NCI-H2107 treated with DMSO at 0.1 percent for 48 hours (cell line): ENCODE measurements at regions not wholly inside any gene's neighbourhood (a gene's known extent, or its start where the extent isn't known, plus 50 kb on each side); places are given as distances from the start of the nearest gene placed in this dataset.

Experiments
- DNase-seq: peaks from one replicate; lab custom pipeline; 2025; ENCODE audit not compliant: unreplicated experiment; lab: John Stamatoyannopoulos, UW

- no peak for DNase-seq
Observed at GRCh38 chr12:93173178-93173957, 204.4 kb upstream of the NUDT4 start.

- no peak for DNase-seq
Observed at GRCh38 chr12:93174048-93174447, 203.7 kb upstream of the NUDT4 start.

- DNase-seq = no peak
Observed at GRCh38 chr12:93174473-93174872, 203.3 kb upstream of the NUDT4 start.

GRCh38 chr12:93176165-93176564, 201.6 kb upstream of the NUDT4 start:
- DNase-seq = no peak

DNA sequence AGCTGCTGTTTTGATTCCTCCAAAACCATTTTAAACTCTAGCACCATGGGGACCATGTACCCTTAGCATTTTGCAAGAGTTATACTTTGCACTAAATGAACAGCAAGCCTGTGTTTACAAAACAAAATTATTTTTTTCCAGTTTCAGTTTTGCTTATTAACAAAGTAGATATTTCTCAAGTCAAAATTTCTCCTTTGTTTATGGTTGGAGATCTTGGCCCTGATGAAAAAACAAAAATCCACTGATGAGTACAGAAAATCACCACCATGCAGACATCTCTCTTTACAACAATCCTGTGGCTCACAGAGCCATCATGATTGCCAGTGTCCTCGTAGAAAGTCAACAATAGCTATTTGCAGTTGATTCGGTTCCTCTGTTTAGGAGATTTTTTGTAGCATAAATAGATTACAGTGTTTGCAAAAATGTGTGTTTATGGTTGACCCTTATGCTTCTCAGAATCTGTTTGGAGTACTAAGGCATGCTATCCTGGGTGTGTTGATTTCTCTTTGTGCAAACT, 201.1 kb upstream of the NUDT4 start:
- DNase-seq = no peak

GRCh38 chr12:93177208-93178153, 200.2 kb upstream of the NUDT4 start:
- DNase-seq = no peak

- DNase-seq = no peak
Observed at GRCh38 chr12:93178154-93178878, 199.4 kb upstream of the NUDT4 start.

GRCh38 chr12:93179792-93180191, 197.9 kb upstream of the NUDT4 start:
- no peak for DNase-seq

GRCh38 chr12:93180566-93180965, 197.2 kb upstream of the NUDT4 start:
- DNase-seq = no peak

GRCh38 chr12:93181409-93181965, 196.2 kb upstream of the NUDT4 start:
- DNase-seq = no peak

GRCh38 chr12:93183940-93184671, 193.6 kb upstream of the NUDT4 start:
- DNase-seq = no peak

GRCh38 chr12:93184672-93185368, 192.9 kb upstream of the NUDT4 start:
- DNase-seq = no peak

- DNase-seq = no peak
Observed at GRCh38 chr12:93185369-93185741, 192.4 kb upstream of the NUDT4 start.

- DNase-seq = no peak
Observed at GRCh38 chr12:93186131-93186530, 191.6 kb upstream of the NUDT4 start.

DNA sequence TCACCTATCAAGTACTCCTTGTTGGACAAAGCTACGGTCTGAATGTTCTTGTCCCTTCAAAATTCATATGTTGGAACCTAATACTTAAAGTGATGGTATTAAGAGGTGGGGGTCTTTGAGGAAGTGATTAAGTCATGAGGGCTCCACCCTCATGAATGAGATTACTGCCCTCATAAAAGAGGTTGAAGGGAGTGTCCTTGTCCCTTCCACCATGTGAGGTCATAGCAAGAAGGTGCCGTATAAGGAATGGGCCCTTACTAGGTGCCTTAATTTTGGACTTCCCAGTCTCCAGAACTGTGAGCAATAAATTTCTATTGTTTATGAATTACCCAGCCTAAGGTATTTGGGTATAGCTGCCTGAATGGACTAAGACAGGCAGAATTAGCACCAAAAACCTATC, 191.1 kb upstream of the NUDT4 start:
- DNase-seq = no peak

- DNase-seq = no peak
Observed at GRCh38 chr12:93191423-93191822, 186.3 kb upstream of the NUDT4 start.

GRCh38 chr12:93191956-93192355, 185.8 kb upstream of the NUDT4 start:
- no peak for DNase-seq

DNA sequence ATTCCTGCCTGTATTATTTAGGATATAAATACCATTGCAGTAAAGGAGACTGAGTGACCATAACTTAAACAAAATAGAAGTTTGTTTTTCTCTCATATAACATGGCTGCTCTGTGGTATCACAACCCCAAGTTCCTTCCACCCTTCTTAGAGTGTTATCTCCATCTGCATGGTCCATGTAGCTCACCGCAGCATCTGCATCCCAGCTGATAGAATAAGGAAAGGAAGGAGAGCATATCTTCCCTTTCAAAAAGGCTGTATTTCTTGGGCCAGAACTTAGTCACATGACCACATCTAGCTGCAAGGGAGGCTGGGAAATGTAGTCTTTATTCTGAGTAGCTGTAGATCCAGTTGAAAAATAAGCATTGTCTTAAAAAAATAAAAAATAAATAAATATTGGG, 184.8 kb upstream of the NUDT4 start:
- no peak for DNase-seq

DNA sequence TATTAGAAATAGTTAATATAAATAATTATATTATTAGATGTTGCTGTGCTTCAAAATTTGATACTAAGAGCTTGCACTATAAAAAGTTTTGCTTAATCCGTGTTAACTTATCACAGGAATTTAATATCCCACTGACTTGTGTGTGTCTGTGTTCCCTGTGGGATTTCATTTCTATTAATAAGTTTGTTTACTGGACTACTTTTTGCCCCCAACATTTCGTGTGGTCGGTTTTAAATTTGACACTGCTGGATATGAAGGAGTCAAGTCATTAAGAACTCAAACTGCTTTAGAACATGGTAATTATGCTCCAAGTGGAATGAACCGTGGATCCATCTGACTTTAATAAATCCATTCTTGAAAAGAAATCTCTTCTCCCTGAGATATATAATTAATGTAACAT, 182.2 kb upstream of the NUDT4 start:
- DNase-seq = no peak
